ENCODE measurements at regions not wholly inside any gene's neighbourhood (a gene's known extent, or its start where the extent isn't known, plus 50 kb on each side); places are given as distances from the start of the nearest gene placed in this dataset.

- ATAC-seq (no peak), DNase-seq (no peak)
- no peak overlapping the region for H3K27ac ChIP-seq (ENCODE audit: low read depth, low read length)
- peaks cover 7 to 31% (median 17%) of the 10 kb centered on the region in 5 donors for H3K27me3 Mint-ChIP-seq
- ChIA-PET POLR2A (no interaction called here), CTCF (no interaction called here)
- peaks cover 0 to 7% (median 0%) of the 10 kb centered on the region in 7 donors for H3K4me1 Mint-ChIP-seq
- H3K9me3 ChIP-seq (ENCODE audit: control insufficient read depth in 2 of 3, low read length in 3 of 3) = no peaks in the 10 kb centered on the region
- H3K4me1 ChIP-seq (ENCODE audit: control insufficient read depth in 2 of 2, insufficient read depth in 2 of 2, low read length in 2 of 2) = no peaks in the 10 kb centered on the region
- no peak overlapping the region for H3K4me3 ChIP-seq (ENCODE audit: low read length)
- no peaks in the 10 kb centered on the region for H3K27me3 ChIP-seq (ENCODE audit: control insufficient read depth in 2 of 2, insufficient read depth in 2 of 2, low read length in 2 of 2)
- no peaks in the 10 kb centered on the region for H3K36me3 Mint-ChIP-seq
- H3K27ac Mint-ChIP-seq = no peak overlapping the region
- peaks cover 0 to 3% (median 0%) of the 10 kb centered on the region in 11 donors for H3K9me3 Mint-ChIP-seq
- no peaks in the 10 kb centered on the region for H3K36me3 ChIP-seq (ENCODE audit: control insufficient read depth in 2 of 3, insufficient read depth in 3 of 3, low read length in 3 of 3)
- H3K4me3 Mint-ChIP-seq = no peak overlapping the region
- intact Hi-C loops (cut with micrococcal nuclease) = no loop called here
Measured at GRCh38 chr4:121534187-121534586, 153.4 kb upstream of the QRFPR start.

GRCh38 chr4:121526509-121526908 is 145.7 kb upstream of the QRFPR start:
- H3K4me1 ChIP-seq (ENCODE audit: control insufficient read depth in 2 of 2, insufficient read depth in 2 of 2, low read length in 2 of 2) = no peaks in the 10 kb centered on the region
- H3K27ac ChIP-seq (ENCODE audit: low read depth, low read length) = no peak overlapping the region
- H3K27me3 ChIP-seq (ENCODE audit: control insufficient read depth in 2 of 2, insufficient read depth in 2 of 2, low read length in 2 of 2) = no peaks in the 10 kb centered on the region
- H3K9me3 ChIP-seq (ENCODE audit: control insufficient read depth in 2 of 3, low read length in 3 of 3) = no peaks in the 10 kb centered on the region
- DNase-seq (no peak), ATAC-seq (no peak)
- Mint-ChIP-seq H3K4me3 (no peak overlapping the region), H3K27me3 (peaks cover 12 to 44% (median 23%) of the 10 kb centered on the region in 5 donors), H3K27ac (no peak overlapping the region), H3K4me1 (no peaks in the 10 kb centered on the region), H3K9me3 (peaks cover 0 to 6% (median 0%) of the 10 kb centered on the region in 11 donors), H3K36me3 (no peaks in the 10 kb centered on the region)
- POLR2A ChIA-PET = no interaction called here
- intact Hi-C loops (cut with micrococcal nuclease) = no loop called here
- CTCF ChIA-PET = no interaction called here
- H3K4me3 ChIP-seq (ENCODE audit: low read length) = no peak overlapping the region
- H3K36me3 ChIP-seq (ENCODE audit: control insufficient read depth in 2 of 3, insufficient read depth in 3 of 3, low read length in 3 of 3) = no peaks in the 10 kb centered on the region

- H3K4me3 ChIP-seq (ENCODE audit: low read length) = no peak overlapping the region
- H3K27ac ChIP-seq (ENCODE audit: low read depth, low read length) = no peak overlapping the region
- POLR2A ChIA-PET = no interaction called here
- H3K4me3 Mint-ChIP-seq = no peak overlapping the region
- H3K4me1 Mint-ChIP-seq = no peaks in the 10 kb centered on the region
- H3K9me3 ChIP-seq (ENCODE audit: control insufficient read depth in 2 of 3, low read length in 3 of 3) = no peaks in the 10 kb centered on the region
- DNase-seq (no peak), ATAC-seq (no peak)
- H3K36me3 Mint-ChIP-seq = no peaks in the 10 kb centered on the region
- CTCF ChIA-PET = no interaction called here
- H3K27me3 ChIP-seq (ENCODE audit: control insufficient read depth in 2 of 2, insufficient read depth in 2 of 2, low read length in 2 of 2) = no peaks in the 10 kb centered on the region
- H3K36me3 ChIP-seq (ENCODE audit: control insufficient read depth in 2 of 3, insufficient read depth in 3 of 3, low read length in 3 of 3) = no peaks in the 10 kb centered on the region
- peaks cover 0 to 11% (median 4%) of the 10 kb centered on the region in 11 donors for H3K9me3 Mint-ChIP-seq
- H3K27ac Mint-ChIP-seq = no peak overlapping the region
- peaks cover 7 to 23% (median 17%) of the 10 kb centered on the region in 5 donors for H3K27me3 Mint-ChIP-seq
- intact Hi-C loops (cut with micrococcal nuclease) = no loop called here
- H3K4me1 ChIP-seq (ENCODE audit: control insufficient read depth in 2 of 2, insufficient read depth in 2 of 2, low read length in 2 of 2) = no peaks in the 10 kb centered on the region
Measured at GRCh38 chr4:121519236-121519838, 138.5 kb upstream of the QRFPR start.

GRCh38 chr4:121517241-121517640 is 136.4 kb upstream of the QRFPR start:
- DNase-seq = no peak
- H3K27ac Mint-ChIP-seq = no peak overlapping the region
- no peaks in the 10 kb centered on the region for H3K4me1 ChIP-seq (ENCODE audit: control insufficient read depth in 2 of 2, insufficient read depth in 2 of 2, low read length in 2 of 2)
- POLR2A ChIA-PET = no interaction called here
- intact Hi-C loops (cut with micrococcal nuclease) = no loop called here
- H3K4me3 ChIP-seq (ENCODE audit: low read length) = no peak overlapping the region
- no peaks in the 10 kb centered on the region for H3K36me3 ChIP-seq (ENCODE audit: control insufficient read depth in 2 of 3, insufficient read depth in 3 of 3, low read length in 3 of 3)
- H3K27me3 Mint-ChIP-seq = peaks cover 4 to 17% (median 5%) of the 10 kb centered on the region in 5 donors
- no peak overlapping the region for H3K4me3 Mint-ChIP-seq
- H3K9me3 Mint-ChIP-seq = peaks cover 0 to 7% (median 5%) of the 10 kb centered on the region in 11 donors
- no peak for ATAC-seq
- no peak overlapping the region for H3K27ac ChIP-seq (ENCODE audit: low read depth, low read length)
- no peaks in the 10 kb centered on the region for H3K27me3 ChIP-seq (ENCODE audit: control insufficient read depth in 2 of 2, insufficient read depth in 2 of 2, low read length in 2 of 2)
- H3K9me3 ChIP-seq (ENCODE audit: control insufficient read depth in 2 of 3, low read length in 3 of 3) = no peaks in the 10 kb centered on the region
- no peaks in the 10 kb centered on the region for H3K36me3 Mint-ChIP-seq
- H3K4me1 Mint-ChIP-seq = no peaks in the 10 kb centered on the region
- CTCF ChIA-PET = no interaction called here

- POLR2A ChIA-PET = no interaction called here
Measured at GRCh38 chr4:121514443-121514842, 133.6 kb upstream of the QRFPR start.

DNA sequence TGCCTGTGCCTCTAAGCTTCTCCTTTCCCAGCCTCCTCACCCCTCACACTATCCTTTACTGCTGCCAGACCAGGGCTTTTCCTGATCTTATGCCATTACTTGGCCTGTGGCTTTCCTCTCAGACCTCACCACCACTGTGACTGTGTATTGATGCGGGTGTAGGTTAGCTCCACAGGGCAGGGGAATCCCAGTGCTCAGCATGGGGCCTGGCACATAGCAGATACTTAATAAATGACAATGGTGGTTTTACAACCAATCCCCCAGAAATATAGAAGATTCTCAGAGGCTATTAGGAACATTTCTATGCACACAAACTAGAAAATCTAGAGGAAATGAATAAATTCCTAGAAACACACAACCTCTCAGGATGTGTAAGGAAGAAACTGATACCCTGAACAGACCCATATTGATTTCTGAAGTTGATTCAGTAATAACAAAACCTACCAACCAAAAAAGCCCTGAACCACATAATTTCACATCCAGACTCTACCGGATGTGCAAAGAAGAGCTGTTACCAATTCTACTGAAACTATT is 129.6 kb upstream of the QRFPR start:
- H3K9me3 Mint-ChIP-seq = peaks cover 0 to 5% (median 0%) of the 10 kb centered on the region in 11 donors
- CTCF ChIA-PET = interaction anchor here (0.6 kb wide), 1 partner anchor 1466 kb away, joined by 4 read pairs; no protein-coding TSS in a partner anchor
- H3K4me1 Mint-ChIP-seq = peaks cover 0 to 13% (median 0%) of the 10 kb centered on the region in 7 donors
- no peaks in the 10 kb centered on the region for H3K36me3 Mint-ChIP-seq
- DNase-seq (no peak), ATAC-seq (no peak)
- H3K27me3 Mint-ChIP-seq = peaks cover 13 to 22% (median 15%) of the 10 kb centered on the region in 5 donors
- Histone ChIP-seq H3K27me3 (ENCODE audit: control insufficient read depth in 2 of 2, insufficient read depth in 2 of 2, low read length in 2 of 2) (peaks cover 0 to 3% of the 10 kb centered on the region in 2 donors), H3K36me3 (ENCODE audit: control insufficient read depth in 2 of 3, insufficient read depth in 3 of 3, low read length in 3 of 3) (no peaks in the 10 kb centered on the region), H3K4me1 (ENCODE audit: control insufficient read depth in 2 of 2, insufficient read depth in 2 of 2, low read length in 2 of 2) (no peaks in the 10 kb centered on the region), H3K9me3 (ENCODE audit: control insufficient read depth in 2 of 3, low read length in 3 of 3) (no peaks in the 10 kb centered on the region), H3K27ac (ENCODE audit: low read depth, low read length) (no peak overlapping the region), H3K4me3 (ENCODE audit: low read length) (no peak overlapping the region)
- H3K27ac Mint-ChIP-seq = peak overlapping the region in 1 of 9 donors; percentile 11
- intact Hi-C loops (cut with micrococcal nuclease) = no loop called here
- peak overlapping the region in 1 of 10 donors; percentile 13 for H3K4me3 Mint-ChIP-seq
- POLR2A ChIA-PET = no interaction called here

More at GRCh38 chr4:121514443-121514842, 133.6 kb upstream of the QRFPR start:
- H3K27ac Mint-ChIP-seq = no peak overlapping the region
- no peak for ATAC-seq
- H3K36me3 Mint-ChIP-seq = no peaks in the 10 kb centered on the region
- no peaks in the 10 kb centered on the region for H3K4me1 ChIP-seq (ENCODE audit: control insufficient read depth in 2 of 2, insufficient read depth in 2 of 2, low read length in 2 of 2)
- intact Hi-C loops (cut with micrococcal nuclease) = no loop called here
- H3K9me3 ChIP-seq (ENCODE audit: control insufficient read depth in 2 of 3, low read length in 3 of 3) = no peaks in the 10 kb centered on the region
- H3K4me3 Mint-ChIP-seq = no peak overlapping the region
- H3K27me3 ChIP-seq (ENCODE audit: control insufficient read depth in 2 of 2, insufficient read depth in 2 of 2, low read length in 2 of 2) = no peaks in the 10 kb centered on the region
- H3K27me3 Mint-ChIP-seq = peaks cover 11 to 26% (median 14%) of the 10 kb centered on the region in 5 donors
- H3K4me1 Mint-ChIP-seq = peaks cover 0 to 13% (median 0%) of the 10 kb centered on the region in 7 donors
- no peak overlapping the region for H3K4me3 ChIP-seq (ENCODE audit: low read length)
- H3K36me3 ChIP-seq (ENCODE audit: control insufficient read depth in 2 of 3, insufficient read depth in 3 of 3, low read length in 3 of 3) = no peaks in the 10 kb centered on the region
- H3K9me3 Mint-ChIP-seq = peaks cover 0 to 7% (median 3%) of the 10 kb centered on the region in 11 donors
- H3K27ac ChIP-seq (ENCODE audit: low read depth, low read length) = no peak overlapping the region
- CTCF ChIA-PET = no interaction called here
- DNase-seq = no peak

Data from naive thymus-derived CD4-positive, alpha-beta T cell (primary cell).